Transverse colon (tissue), 4 donors: ENCODE measurements at regions not wholly inside any gene's neighbourhood (a gene's known extent, or its start where the extent isn't known, plus 50 kb on each side); places are given as distances from the start of the nearest gene placed in this dataset.

Experiments used
- DNase-seq: peaks from one replicate; pipeline ENCODE4 v3.0.0-alpha.2; 2019
- H3K27ac ChIP-seq, 4 donors: fragments of 200-600 bp; sonication (generic); 2 replicates each; pipeline ENCODE4 v1.5.1; 2016 to 2018; ENCODE audit warnings: inconsistent platforms in 4 of 4
- H3K27me3 ChIP-seq: fragments of 200-600 bp; sonication (generic); 2 replicates; pipeline ENCODE4 v1.5.1; 2017; ENCODE audit warnings: inconsistent platforms
- H3K36me3 ChIP-seq, 4 donors: fragments of 200-600 bp; sonication (generic); 2 replicates each; pipeline ENCODE4 v1.5.1; 2017 to 2019; ENCODE audit warnings: inconsistent platforms in 4 of 4
- H3K4me1 ChIP-seq, 4 donors: fragments of 200-600 bp; sonication (generic); 2 replicates each; pipeline ENCODE4 v1.5.1; 2017 to 2020; ENCODE audit warnings: inconsistent platforms in 4 of 4
- H3K4me3 ChIP-seq, 4 donors: fragments of 200-600 bp; sonication (generic); 1 replicate in 1 of 4; 2 replicates in 3 of 4; pipeline versions ENCODE4 v1.5.1 to v1.6.1; 2017 to 2019; ENCODE audit warnings: inconsistent platforms in 4 of 4
- H3K9me3 ChIP-seq, 2 donors: fragments of 200-600 bp; sonication (generic); 2 replicates each; pipeline ENCODE4 v1.5.1; 2017 to 2019; ENCODE audit warnings: inconsistent platforms in 2 of 2
- CTCF ChIP-seq, 5 experiments: fragments of 200-600 bp in 3 of 5; fragments of 450-650 bp in 2 of 5; sonication (generic) in 3 of 5; IDR thresholded peaks; 1 replicate in 2 of 5; 2 replicates in 3 of 5; pipeline ENCODE4 v1.5.1; 2016 to 2017; ENCODE audit warnings: antibody characterized with exemption in 5 of 5, inconsistent platforms in 3 of 5, mild to moderate bottlenecking in 2 of 5, moderate library complexity in 1 of 5
- EP300 ChIP-seq: sonication (generic); formaldehyde crosslinking; IDR thresholded peaks from one replicate; pipeline ENCODE4 v1.6.1; 2017; ENCODE audit warnings: antibody characterized with exemption, low read depth
- POLR2A ChIP-seq: fragments of 450-650 bp; IDR thresholded peaks from one replicate; pipeline ENCODE4 v1.6.1; 2016; ENCODE audit warnings: antibody characterized with exemption, mild to moderate bottlenecking, moderate library complexity
- POLR2AphosphoS5 ChIP-seq, 3 donors: sonication (generic); formaldehyde crosslinking; IDR thresholded peaks; one replicate each; pipeline ENCODE4 v1.6.1; 2016; ENCODE audit warnings: antibody characterized with exemption in 3 of 3
- WGBS, 2 donors: methylation state at CpG; one replicate each; pipeline ENCODE4 v1.1.5; 2018; ENCODE audit warnings: low coverage in 1 of 2; 5-methylcytosine and 5-hydroxymethylcytosine counted together
- in situ Hi-C, 4 donors: fragments of 200-750 bp; cut with MboI; loops; one replicate each; pipeline versions ENCODE4 v1.15.0 to v1.15.1; 2017; ENCODE audit warnings: low sequenced_read_pairs in 3 of 4, low pct_ligation_motif_present in 1 of 4, low pct_unique_long_range_greater_than_20kb in 1 of 4
- intact Hi-C: fragments of 100-400 bp; cut with DNase I; formaldehyde crosslinking; loops from one replicate; pipeline ENCODE4 v1.15.1; 2023; ENCODE audit warnings: low total_unique reads

GRCh38 chr20:60206259-60206658, 248.0 kb downstream of the CDH26 start:
- intact Hi-C loops: no loop called here
- no peak overlapping the region for H3K4me3 ChIP-seq
- in situ Hi-C loops: loop anchor here (25.0 kb wide), 2 partner anchors 1006 to 1031 kb away; no protein-coding TSS in a partner anchor
- no peak overlapping the region for H3K27ac ChIP-seq
- no peaks in the 10 kb centered on the region for H3K4me1 ChIP-seq
- WGBS, 2 donors: 41 to 45% methylated on average over 2 to 3 of the region's 3 CpGs
- H3K36me3 ChIP-seq: no peaks in the 10 kb centered on the region
- DNase-seq: no peak
- no peaks in the 10 kb centered on the region for H3K9me3 ChIP-seq
- TF ChIP-seq POLR2AphosphoS5 (IDR thresholded peaks at IDR 0.05) (no peak), CTCF (IDR thresholded peaks at IDR 0.05) (peak in 1 of 5 experiments; percentile 6)
- peaks cover 5% of the 10 kb centered on the region for H3K27me3 ChIP-seq

- no peak for DNase-seq
- in situ Hi-C loops (loop anchor here (25.0 kb wide), 2 partner anchors 1003 to 1028 kb away; no protein-coding TSS in a partner anchor), intact Hi-C loops (no loop called here)
- WGBS, 2 donors: 0 to 48% methylated on average over 1 to 4 of the region's 4 CpGs
- TF ChIP-seq POLR2AphosphoS5 (IDR thresholded peaks at IDR 0.05) (no peak), CTCF (IDR thresholded peaks at IDR 0.05) (no peak)
- Histone ChIP-seq H3K27me3 (peaks cover 5% of the 10 kb centered on the region), H3K27ac (no peak overlapping the region), H3K36me3 (no peaks in the 10 kb centered on the region), H3K9me3 (no peaks in the 10 kb centered on the region), H3K4me1 (no peaks in the 10 kb centered on the region), H3K4me3 (no peak overlapping the region)
Measured at GRCh38 chr20:60209048-60209447, 250.8 kb downstream of the CDH26 start.

DNA sequence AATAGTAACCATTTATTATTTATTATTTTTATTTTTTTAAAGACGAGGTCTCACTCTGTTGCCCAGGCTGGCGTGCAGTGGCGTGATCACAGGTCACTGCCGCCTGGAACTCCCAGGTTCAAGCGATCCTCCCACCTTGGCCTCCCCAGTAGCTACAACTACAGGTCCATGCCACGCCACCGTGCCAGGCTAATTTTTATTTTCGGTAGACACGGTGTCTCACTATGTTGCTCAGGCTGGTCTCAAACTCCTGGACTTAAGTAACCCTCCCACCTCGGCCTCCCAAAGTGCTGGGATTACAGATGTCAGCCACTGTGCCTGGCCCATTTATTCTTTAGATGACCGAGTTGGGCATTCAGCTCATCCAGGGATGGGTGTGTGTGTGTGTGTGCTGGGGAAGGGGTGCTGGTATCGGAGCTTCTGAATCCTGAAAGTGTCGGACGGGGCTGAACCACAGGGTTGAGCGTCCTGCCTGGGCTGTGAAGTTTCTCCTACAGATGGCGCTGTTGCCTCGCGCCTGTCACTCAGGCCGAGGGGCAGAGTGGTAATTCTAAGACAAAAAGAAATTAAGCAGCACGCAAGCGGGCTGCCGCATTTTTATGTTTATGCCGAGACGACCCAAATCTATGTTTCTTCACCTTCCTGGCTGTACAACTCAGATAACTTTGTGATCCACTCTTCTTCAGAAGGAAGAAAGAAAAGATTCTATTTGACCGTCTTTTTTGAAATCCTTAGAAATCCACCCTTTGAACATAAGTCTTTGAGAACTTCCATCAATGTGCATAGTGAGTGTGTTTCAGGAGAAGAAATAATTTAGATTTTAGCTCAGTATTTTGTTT, 252.8 kb downstream of the CDH26 start:
- 6 to 38% methylated on average over 13 to 25 of the region's 25 CpGs for WGBS, 2 donors
- in situ Hi-C loops (loop anchor here (25.0 kb wide), 2 partner anchors 1001 to 1026 kb away; no protein-coding TSS in a partner anchor), intact Hi-C loops (no loop called here)
- no peaks in the 10 kb centered on the region for H3K9me3 ChIP-seq
- no peak for TF ChIP-seq EP300
- TF ChIP-seq CTCF (IDR thresholded peaks at IDR 0.05): peak; percentile 66 to 83 (median 77)
- no peak for TF ChIP-seq POLR2A
- TF ChIP-seq POLR2AphosphoS5 (IDR thresholded peaks at IDR 0.05): no peak
- H3K27me3 ChIP-seq: peaks cover 5% of the 10 kb centered on the region
- peak; percentile 46 for DNase-seq
- no peaks in the 10 kb centered on the region for H3K36me3 ChIP-seq
- no peaks in the 10 kb centered on the region for H3K4me1 ChIP-seq
- no peak overlapping the region for H3K27ac ChIP-seq
- no peak overlapping the region for H3K4me3 ChIP-seq

- Histone ChIP-seq H3K27ac (no peak overlapping the region), H3K36me3 (no peaks in the 10 kb centered on the region), H3K9me3 (no peaks in the 10 kb centered on the region), H3K4me3 (no peak overlapping the region), H3K4me1 (no peaks in the 10 kb centered on the region), H3K27me3 (peaks cover 5% of the 10 kb centered on the region)
- WGBS, 2 donors: 84 to 100% methylated on average over 2 to 18 of the region's 18 CpGs
- no peak for DNase-seq
- intact Hi-C loops (no loop called here), in situ Hi-C loops (loop anchor here (25.0 kb wide), 2 partner anchors 1000 to 1025 kb away; no protein-coding TSS in a partner anchor)
- TF ChIP-seq POLR2A (no peak), CTCF (IDR thresholded peaks at IDR 0.05) (no peak), POLR2AphosphoS5 (IDR thresholded peaks at IDR 0.05) (no peak), EP300 (no peak)
Measured at GRCh38 chr20:60211618-60212463, 253.6 kb downstream of the CDH26 start.
